Ectodermal cell (in vitro differentiated cells): ENCODE measurements at regions not wholly inside any gene's neighbourhood (a gene's known extent, or its start where the extent isn't known, plus 50 kb on each side); places are given as distances from the start of the nearest gene placed in this dataset.

Source experiments
- H3K27ac ChIP-seq: 2 replicates; pipeline ENCODE4 v1.7.0; 2013; ENCODE audit warnings: mild to moderate bottlenecking, low read depth, low read length; ENCODE audit not compliant: insufficient read depth, poor library complexity, severe bottlenecking
- H3K27me3 ChIP-seq: 2 replicates; pipeline ENCODE4 v1.7.0; 2013; ENCODE audit warnings: mild to moderate bottlenecking, low read length; ENCODE audit not compliant: insufficient read depth, control insufficient read depth, poor library complexity, severe bottlenecking
- H3K36me3 ChIP-seq: one replicate; pipeline ENCODE4 v1.7.0; 2013; ENCODE audit warnings: low read length; ENCODE audit not compliant: control insufficient read depth, insufficient read depth
- H3K4me1 ChIP-seq: one replicate; pipeline ENCODE4 v1.7.0; 2013; ENCODE audit warnings: low read length; ENCODE audit not compliant: control insufficient read depth, insufficient read depth
- H3K4me3 ChIP-seq: 2 replicates; pipeline ENCODE4 v1.7.0; 2013; ENCODE audit warnings: low read depth, low read length, control low read depth; ENCODE audit not compliant: insufficient read depth
- H3K9me3 ChIP-seq: 2 replicates; pipeline ENCODE4 v1.7.0; 2013; ENCODE audit warnings: mild to moderate bottlenecking, low read length, moderate library complexity; ENCODE audit not compliant: control insufficient read depth
- WGBS, 2 experiments: methylation state at CpG; one replicate each; pipeline ENCODE4 v1.1.7; 2013; ENCODE audit warnings: missing lambda C conversion rate in 2 of 2; 5-methylcytosine and 5-hydroxymethylcytosine counted together

- H3K27ac ChIP-seq = no peak overlapping the region
- H3K4me1 ChIP-seq = peaks cover 7% of the 10 kb centered on the region
- 94 to 96% methylated on average over 23 of the region's 23 CpGs for WGBS, 2 experiments
Observed at GRCh38 chr18:76255070-76255683, 239.9 kb downstream of the ZNF516 start.

DNA sequence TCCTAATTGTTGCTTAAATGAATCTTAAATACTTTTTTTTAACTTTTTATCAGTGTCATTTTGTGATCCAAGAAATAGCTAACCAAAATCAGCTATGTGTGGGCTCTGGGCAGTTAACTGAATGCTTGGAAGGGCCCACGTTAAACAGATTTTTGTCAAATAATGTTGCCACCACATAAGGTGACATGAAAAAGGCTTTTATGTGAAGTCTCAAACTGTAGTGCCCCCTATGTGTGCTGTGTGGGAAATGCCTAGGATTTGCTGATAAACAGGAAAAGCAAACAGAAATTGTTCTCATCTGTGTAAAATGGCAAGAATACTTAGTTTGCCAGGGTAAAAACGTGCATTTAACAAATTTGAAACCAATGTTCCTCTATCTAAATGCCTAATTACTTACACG lies 242.2 kb downstream of the ZNF516 start:
- Histone ChIP-seq H3K36me3 (no peaks in the 10 kb centered on the region), H3K4me3 (no peak overlapping the region), H3K27ac (no peak overlapping the region), H3K4me1 (no peaks in the 10 kb centered on the region), H3K27me3 (no peaks in the 10 kb centered on the region), H3K9me3 (no peaks in the 10 kb centered on the region)
- WGBS, 2 experiments = 35 to 39% methylated on average over 3 of the region's 3 CpGs

More at GRCh38 chr18:76255070-76255683, 239.9 kb downstream of the ZNF516 start:
- no peaks in the 10 kb centered on the region for H3K9me3 ChIP-seq
- no peaks in the 10 kb centered on the region for H3K36me3 ChIP-seq
- no peak overlapping the region for H3K4me3 ChIP-seq
- H3K27me3 ChIP-seq = no peaks in the 10 kb centered on the region

- H3K9me3 ChIP-seq = no peaks in the 10 kb centered on the region
Observed at GRCh38 chr18:76252139-76252538, 242.9 kb downstream of the ZNF516 start.

GRCh38 chr18:76251691-76252090 lies 243.4 kb downstream of the ZNF516 start:
- Histone ChIP-seq H3K4me3 (no peak overlapping the region), H3K27ac (no peak overlapping the region), H3K27me3 (no peaks in the 10 kb centered on the region), H3K9me3 (no peaks in the 10 kb centered on the region), H3K4me1 (no peaks in the 10 kb centered on the region), H3K36me3 (no peaks in the 10 kb centered on the region)
- 74 to 75% methylated on average over 11 of the region's 11 CpGs for WGBS, 2 experiments

More at GRCh38 chr18:76252139-76252538, 242.9 kb downstream of the ZNF516 start:
- Histone ChIP-seq H3K4me3 (no peak overlapping the region), H3K27ac (no peak overlapping the region), H3K27me3 (no peaks in the 10 kb centered on the region), H3K36me3 (no peaks in the 10 kb centered on the region), H3K4me1 (no peaks in the 10 kb centered on the region)
- WGBS, 2 experiments = 94 to 96% methylated on average over 1 to 2 of the region's 2 CpGs

DNA sequence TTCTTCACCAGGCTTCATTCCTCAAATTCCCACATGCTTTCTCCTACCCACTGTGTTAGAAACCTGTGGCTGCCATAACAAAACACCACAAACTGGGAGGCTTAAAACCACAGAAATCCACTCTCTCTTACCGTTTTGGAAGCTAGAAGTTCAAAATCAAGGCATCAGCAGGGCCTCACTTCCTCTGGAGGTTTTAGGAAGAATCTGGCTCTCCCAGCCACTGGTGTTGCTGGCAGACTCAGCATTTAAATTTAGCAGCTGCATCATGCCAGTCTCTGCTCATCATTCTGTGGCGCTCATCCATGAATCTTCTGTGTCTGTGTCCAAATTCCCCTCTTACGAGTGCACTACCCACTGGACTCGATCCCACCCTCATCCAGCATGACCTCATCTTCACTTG lies 248.5 kb downstream of the ZNF516 start:
- no peaks in the 10 kb centered on the region for H3K4me1 ChIP-seq
- no peak overlapping the region for H3K27ac ChIP-seq
- WGBS, 2 experiments = 85 to 90% methylated on average over 4 of the region's 4 CpGs
- H3K9me3 ChIP-seq = no peaks in the 10 kb centered on the region
- H3K4me3 ChIP-seq = no peak overlapping the region
- H3K27me3 ChIP-seq = no peaks in the 10 kb centered on the region
- no peaks in the 10 kb centered on the region for H3K36me3 ChIP-seq

DNA sequence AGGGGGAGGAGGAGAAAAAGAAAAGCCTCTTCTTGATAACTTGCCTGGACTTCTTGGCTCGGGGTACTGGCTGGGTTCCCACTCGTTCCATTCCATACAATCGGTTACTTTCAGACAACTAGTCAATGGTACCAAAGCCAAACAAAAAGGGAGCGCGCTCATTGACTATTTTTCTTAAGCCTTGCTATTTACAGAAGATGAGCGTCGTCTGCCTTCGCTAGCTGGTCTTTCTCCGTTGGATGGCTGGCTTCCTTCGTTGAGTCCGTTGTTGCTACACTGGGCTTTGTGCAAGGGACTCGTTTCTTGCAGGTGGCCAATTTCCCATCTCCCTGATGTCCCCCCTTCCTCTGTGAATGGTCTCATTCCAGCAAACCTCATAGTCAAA lies 260.4 kb downstream of the ZNF516 start:
- H3K27me3 ChIP-seq = no peaks in the 10 kb centered on the region
- H3K9me3 ChIP-seq = no peaks in the 10 kb centered on the region
- H3K4me1 ChIP-seq = no peaks in the 10 kb centered on the region
- 94 to 95% methylated on average over 12 of the region's 12 CpGs for WGBS, 2 experiments
- no peak overlapping the region for H3K27ac ChIP-seq
- H3K36me3 ChIP-seq = no peaks in the 10 kb centered on the region
- no peak overlapping the region for H3K4me3 ChIP-seq

- Histone ChIP-seq H3K4me3 (no peak overlapping the region), H3K4me1 (no peaks in the 10 kb centered on the region)
- 89 to 92% methylated on average over 5 of the region's 5 CpGs for WGBS, 2 experiments
Observed at GRCh38 chr18:76233876-76234675, 261.0 kb downstream of the ZNF516 start.

GRCh38 chr18:76233406-76233805 lies 261.6 kb downstream of the ZNF516 start:
- Histone ChIP-seq H3K27me3 (no peaks in the 10 kb centered on the region), H3K36me3 (no peaks in the 10 kb centered on the region), H3K9me3 (no peaks in the 10 kb centered on the region), H3K4me3 (no peak overlapping the region), H3K4me1 (no peaks in the 10 kb centered on the region), H3K27ac (no peak overlapping the region)
- WGBS, 2 experiments = 100% methylated on average over 1 of the region's 1 CpG

More at GRCh38 chr18:76233876-76234675, 261.0 kb downstream of the ZNF516 start:
- Histone ChIP-seq H3K9me3 (no peaks in the 10 kb centered on the region), H3K27ac (no peak overlapping the region), H3K36me3 (no peaks in the 10 kb centered on the region), H3K27me3 (no peaks in the 10 kb centered on the region)

GRCh38 chr18:76232779-76233178 lies 262.3 kb downstream of the ZNF516 start:
- Histone ChIP-seq H3K27me3 (no peaks in the 10 kb centered on the region), H3K4me1 (no peaks in the 10 kb centered on the region)

GRCh38 chr18:76232010-76232409 lies 263.0 kb downstream of the ZNF516 start:
- Histone ChIP-seq H3K27me3 (no peaks in the 10 kb centered on the region), H3K4me1 (no peaks in the 10 kb centered on the region), H3K27ac (no peak overlapping the region), H3K9me3 (no peaks in the 10 kb centered on the region), H3K4me3 (no peak overlapping the region), H3K36me3 (no peaks in the 10 kb centered on the region)
- WGBS, 2 experiments = 89 to 97% methylated on average over 1 of the region's 1 CpG

More at GRCh38 chr18:76232779-76233178, 262.3 kb downstream of the ZNF516 start:
- Histone ChIP-seq H3K4me3 (no peak overlapping the region), H3K9me3 (no peaks in the 10 kb centered on the region), H3K27ac (no peak overlapping the region), H3K36me3 (no peaks in the 10 kb centered on the region)
- WGBS, 2 experiments = 90 to 92% methylated on average over 2 to 3 of the region's 3 CpGs
